HG03439 (cell line): ENCODE measurements at regions not wholly inside any gene's neighbourhood (a gene's known extent, or its start where the extent isn't known, plus 50 kb on each side); places are given as distances from the start of the nearest gene placed in this dataset.
"Not testable (repeated sequence)": the region's sequence is repeated elsewhere in the genome, so short reads cannot be mapped to it uniquely, and the experiment has no call there.

Experiments
- ATAC-seq: cut with Tn5 transposase; IDR thresholded peaks from one replicate; pipeline ENCODE4 v1.9.1; 2021; ENCODE audit warnings: mild to moderate bottlenecking, moderate library complexity; ENCODE audit not compliant: unreplicated experiment

- no peak for ATAC-seq
These were observed 101.9 kb upstream of the LMCD1 start for GRCh38 chr3:8399686-8400085.

- no peak for ATAC-seq
These were observed 100.7 kb upstream of the LMCD1 start for GRCh38 chr3:8400911-8401310.

DNA sequence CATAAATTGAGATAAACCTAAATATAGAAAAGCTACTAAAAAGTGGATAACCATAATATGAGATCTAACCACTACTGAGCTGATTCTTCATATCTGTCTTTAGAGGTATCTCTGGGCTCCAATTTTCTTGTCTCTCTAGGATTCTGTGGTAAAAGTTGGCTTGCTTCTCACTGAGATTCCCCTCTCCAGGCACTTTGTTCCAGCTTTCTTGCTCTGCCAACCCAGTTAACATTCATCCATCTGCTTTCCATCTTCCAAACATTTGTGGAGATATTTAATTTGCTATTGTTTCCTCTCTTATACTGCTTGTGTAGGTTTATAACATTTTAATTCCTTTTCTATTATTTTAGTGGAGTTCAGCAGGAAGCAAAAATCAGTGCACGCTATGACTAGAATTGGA is 97.6 kb upstream of the LMCD1 start:
- no peak for ATAC-seq

GRCh38 chr3:8405144-8405543 is 96.5 kb upstream of the LMCD1 start:
- no peak for ATAC-seq

- ATAC-seq: no peak
These were observed 95.1 kb upstream of the LMCD1 start for GRCh38 chr3:8406479-8406878.

DNA sequence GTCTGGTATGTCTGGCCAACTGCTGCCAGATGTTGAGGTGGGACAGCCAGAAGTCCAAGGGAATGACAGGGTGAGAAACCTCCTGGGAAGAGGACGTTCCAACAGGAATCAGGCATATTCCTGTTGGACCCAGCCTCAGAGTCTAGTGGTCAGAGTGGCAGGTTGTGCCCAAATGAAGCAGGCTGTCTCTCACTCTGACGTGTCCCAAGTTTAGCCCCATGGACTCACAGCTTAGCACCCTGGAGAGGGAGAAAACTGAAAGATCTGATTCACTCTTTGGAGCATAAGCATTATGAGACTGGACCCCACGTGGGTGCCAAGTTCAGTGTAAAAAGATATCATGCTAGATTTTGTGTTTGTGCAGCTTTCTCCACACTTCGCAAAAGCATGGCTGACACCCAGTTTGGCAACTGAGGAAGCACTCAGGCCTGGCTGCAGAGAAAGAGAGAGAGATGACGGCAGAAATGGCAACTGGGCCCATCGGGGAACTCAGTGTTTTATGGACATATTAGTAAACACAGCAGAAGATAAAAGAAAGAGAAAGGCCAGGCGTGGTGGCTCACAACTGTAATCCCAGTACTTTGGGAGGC is 88.2 kb upstream of the LMCD1 start:
- no peak for ATAC-seq

DNA sequence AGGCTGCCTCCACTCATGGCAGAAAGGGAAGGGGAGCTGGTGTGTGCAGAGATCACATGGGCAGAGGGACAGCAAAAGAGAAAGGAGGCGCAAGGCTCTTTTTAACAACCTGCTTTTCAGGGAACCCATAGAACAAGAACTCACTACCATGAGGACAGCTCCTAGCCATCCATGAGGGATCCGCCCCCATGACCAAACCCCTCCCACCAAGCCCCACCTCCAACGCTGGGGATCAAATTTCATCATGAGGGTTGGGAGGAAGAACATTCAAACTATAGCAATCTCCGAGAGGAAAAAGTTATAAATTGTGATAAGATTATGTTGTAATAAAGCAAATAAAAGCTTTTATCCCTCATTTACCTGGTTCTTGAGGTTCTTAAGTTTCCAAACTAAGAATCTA is 84.7 kb upstream of the LMCD1 start:
- ATAC-seq: no peak

- no peak for ATAC-seq
These were observed 81.0 kb upstream of the LMCD1 start for GRCh38 chr3:8420612-8421011.

DNA sequence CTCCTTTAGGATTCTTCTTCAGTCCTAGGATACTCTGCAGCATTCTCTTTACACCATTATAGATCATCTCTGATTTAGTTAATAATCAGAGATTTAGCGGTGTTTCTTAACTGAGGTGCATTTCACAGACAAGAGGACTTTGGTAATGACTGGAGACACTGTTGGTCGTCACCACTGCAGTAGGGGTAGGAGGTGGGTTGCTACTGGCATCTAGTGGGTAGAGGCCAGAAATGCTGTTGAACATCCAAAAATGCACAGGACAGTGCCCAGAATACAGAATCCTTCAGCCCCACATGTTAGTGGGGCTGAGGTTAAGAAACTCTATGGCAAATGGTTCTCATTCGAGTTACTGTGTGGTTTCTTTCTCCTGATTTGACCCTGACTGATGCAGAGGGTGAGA is 80.4 kb upstream of the LMCD1 start:
- no peak for ATAC-seq

- ATAC-seq: no peak
These were observed 79.9 kb upstream of the LMCD1 start for GRCh38 chr3:8421711-8422110.

DNA sequence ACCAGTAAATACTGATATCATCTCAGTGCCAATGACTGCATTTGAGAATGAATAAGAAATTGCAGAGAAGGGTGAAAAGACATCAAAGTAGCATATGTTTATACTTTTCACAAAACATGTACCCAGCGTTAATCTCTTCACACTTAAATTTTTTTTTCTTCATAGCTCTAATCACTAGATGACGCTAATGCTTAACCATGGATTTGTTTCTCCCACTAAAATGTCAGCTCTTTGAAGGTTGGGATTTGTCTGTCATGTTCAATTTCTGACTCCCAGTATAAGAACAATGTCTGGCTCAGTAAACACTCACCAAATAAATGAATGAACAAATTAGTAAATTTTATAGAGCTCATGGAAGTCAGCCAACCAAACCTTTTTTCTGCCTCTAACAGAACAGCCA is 78.3 kb upstream of the LMCD1 start:
- ATAC-seq: no peak

- ATAC-seq: no peak
These were observed 77.3 kb upstream of the LMCD1 start for GRCh38 chr3:8424281-8424680.

GRCh38 chr3:8436661-8437287 is 64.8 kb upstream of the LMCD1 start:
- ATAC-seq: no peak

- ATAC-seq: no peak
These were observed 63.0 kb upstream of the LMCD1 start for GRCh38 chr3:8438507-8439079.

DNA sequence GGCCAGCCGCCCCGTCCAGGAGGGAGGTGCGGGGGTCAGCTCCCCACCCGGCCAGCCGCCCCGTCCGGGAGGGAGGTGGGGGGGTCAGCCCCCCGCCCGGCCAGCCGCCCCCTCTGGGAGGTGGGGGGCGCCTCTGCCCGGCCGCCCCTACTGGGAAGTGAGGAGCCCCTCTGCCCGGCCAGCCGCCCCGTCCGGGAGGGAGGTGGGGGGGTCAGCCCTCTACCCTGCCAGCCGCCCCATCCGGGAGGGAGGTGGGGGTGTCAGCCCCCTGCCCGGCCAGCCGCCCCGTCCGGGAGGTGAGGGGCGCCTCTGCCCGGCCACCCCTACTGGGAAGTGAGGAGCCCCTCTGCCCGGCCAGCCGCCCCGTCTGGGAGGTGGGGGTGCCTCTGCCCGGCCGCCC is 61.5 kb upstream of the LMCD1 start:
- ATAC-seq: not testable (repeated sequence)

DNA sequence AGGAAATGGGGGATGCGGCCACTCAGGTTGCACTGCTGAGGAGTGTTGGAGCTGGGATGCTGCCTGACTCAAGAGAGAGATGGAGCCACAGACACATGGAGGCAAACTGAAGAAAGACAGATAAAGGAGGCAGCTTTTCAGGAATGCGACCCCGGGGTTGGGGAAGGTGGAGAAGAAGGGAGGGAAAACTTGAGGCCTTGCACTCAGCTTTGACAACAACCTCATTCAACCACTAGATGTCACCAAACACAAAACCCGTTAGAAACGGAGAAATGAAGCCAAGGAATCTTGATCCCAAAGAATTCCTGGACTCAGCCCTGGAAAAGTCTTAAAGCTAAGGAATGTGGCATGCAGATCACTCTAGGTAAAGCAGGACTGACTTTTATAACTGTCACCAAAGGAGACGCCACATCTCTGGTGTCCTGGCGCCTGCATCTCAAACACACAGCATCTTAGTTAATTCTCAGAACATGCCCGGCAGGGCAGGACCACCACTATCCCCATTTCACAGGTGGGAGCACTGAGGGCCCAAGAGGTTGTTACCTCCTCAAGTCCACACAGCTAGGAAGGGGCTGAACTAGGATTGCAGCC is 59.6 kb upstream of the LMCD1 start:
- no peak for ATAC-seq

DNA sequence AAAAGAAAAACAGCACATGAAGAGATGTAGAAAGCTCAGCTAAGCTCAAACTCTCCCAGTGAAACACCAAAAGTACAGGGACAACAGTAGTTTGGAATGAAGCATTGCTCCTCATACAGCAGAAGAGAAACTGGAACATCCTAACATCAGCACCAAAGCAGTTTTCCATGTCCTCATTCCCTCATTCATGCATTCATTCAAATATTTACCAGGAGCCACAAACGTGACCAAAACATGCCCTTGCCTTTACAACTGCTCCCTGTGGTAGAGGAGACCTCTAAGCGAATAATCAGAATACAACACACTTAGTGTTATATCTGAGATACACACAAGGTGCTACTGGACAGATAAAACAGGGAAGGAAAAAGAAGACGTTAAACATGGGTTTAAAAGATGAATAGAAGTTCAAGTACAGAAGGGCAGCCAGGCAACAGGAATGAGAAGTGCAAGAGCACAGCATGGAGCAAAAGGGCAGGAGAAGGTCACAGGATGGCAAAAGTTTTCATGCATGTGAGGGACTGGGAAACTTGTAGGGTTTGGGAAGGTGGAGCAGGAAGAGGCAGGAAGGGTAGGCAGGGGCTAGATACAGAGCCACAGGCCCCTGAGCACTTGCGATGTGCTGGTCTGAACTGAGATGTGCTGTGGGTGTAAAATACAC is 58.5 kb upstream of the LMCD1 start:
- ATAC-seq: no peak

- ATAC-seq: no peak
These were observed 57.5 kb upstream of the LMCD1 start for GRCh38 chr3:8443829-8444791.

GRCh38 chr3:8444883-8445282 is 56.7 kb upstream of the LMCD1 start:
- ATAC-seq: no peak

- ATAC-seq: no peak
These were observed 55.8 kb upstream of the LMCD1 start for GRCh38 chr3:8445861-8446260.

GRCh38 chr3:8446845-8447244 is 54.8 kb upstream of the LMCD1 start:
- ATAC-seq: no peak
